ENCODE measurements at regions not wholly inside any gene's neighbourhood (a gene's known extent, or its start where the extent isn't known, plus 50 kb on each side); places are given as distances from the start of the nearest gene placed in this dataset.

DNA sequence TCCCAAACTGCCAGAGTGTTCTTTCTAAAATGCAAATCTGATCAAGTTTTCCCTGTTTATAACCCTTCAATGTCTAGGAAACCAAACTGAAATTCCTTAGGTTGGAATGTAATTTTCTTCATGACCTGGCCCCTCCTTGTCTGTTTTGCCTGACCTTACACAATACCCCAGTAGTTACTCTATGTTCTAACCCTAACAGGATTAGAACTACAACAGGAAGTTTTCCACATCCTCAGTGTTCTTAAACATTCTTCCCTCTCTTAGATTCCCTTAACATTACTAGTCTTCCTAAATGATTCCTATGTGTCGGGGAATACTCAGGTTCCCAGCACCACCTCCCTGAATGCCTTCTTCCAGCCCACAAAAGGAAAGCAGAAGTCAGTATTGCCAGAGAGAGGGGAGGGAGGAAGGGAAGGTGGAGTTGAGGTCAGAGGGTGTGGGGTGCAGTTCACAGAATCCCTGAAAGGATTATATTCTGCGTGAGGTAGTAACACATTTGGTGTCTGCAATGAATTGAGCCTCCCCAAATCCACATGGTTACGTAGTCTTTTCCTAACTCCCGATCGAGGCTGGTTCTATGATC, 72.6 kb downstream of the BBS10 start:
- TF ChIP-seq, protein P1, sequence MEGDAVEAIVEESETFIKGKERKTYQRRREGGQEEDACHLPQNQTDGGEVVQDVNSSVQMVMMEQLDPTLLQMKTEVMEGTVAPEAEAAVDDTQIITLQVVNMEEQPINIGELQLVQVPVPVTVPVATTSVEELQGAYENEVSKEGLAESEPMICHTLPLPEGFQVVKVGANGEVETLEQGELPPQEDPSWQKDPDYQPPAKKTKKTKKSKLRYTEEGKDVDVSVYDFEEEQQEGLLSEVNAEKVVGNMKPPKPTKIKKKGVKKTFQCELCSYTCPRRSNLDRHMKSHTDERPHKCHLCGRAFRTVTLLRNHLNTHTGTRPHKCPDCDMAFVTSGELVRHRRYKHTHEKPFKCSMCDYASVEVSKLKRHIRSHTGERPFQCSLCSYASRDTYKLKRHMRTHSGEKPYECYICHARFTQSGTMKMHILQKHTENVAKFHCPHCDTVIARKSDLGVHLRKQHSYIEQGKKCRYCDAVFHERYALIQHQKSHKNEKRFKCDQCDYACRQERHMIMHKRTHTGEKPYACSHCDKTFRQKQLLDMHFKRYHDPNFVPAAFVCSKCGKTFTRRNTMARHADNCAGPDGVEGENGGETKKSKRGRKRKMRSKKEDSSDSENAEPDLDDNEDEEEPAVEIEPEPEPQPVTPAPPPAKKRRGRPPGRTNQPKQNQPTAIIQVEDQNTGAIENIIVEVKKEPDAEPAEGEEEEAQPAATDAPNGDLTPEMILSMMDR (IDR thresholded peaks at IDR 0.05): no peak
- TF ChIP-seq POLR2A (IDR thresholded peaks at IDR 0.05): no peak

Measured in thyroid gland (tissue), 4 donors.